GM10266 (cell line): ENCODE measurements at regions not wholly inside any gene's neighbourhood (a gene's known extent, or its start where the extent isn't known, plus 50 kb on each side); places are given as distances from the start of the nearest gene placed in this dataset.
"Not testable (repeated sequence)": the region's sequence is repeated elsewhere in the genome, so short reads cannot be mapped to it uniquely, and the experiment has no call there.

Source experiments
- DNase-seq: peaks from one replicate; pipeline ENCODE4 v3.0.0; 2012; ENCODE audit errors: extremely low spot score
- CTCF ChIP-seq: IDR thresholded peaks from 2 replicates; pipeline ENCODE4 v1.5.1; 2012; ENCODE audit warnings: mild to moderate bottlenecking, low read depth; ENCODE audit not compliant: control insufficient read depth, insufficient read depth; ENCODE audit errors: missing control alignments

- TF ChIP-seq CTCF, result no peak
- DNase-seq, result no peak
Observed at GRCh38 chrX:80572636-80573035, 152.4 kb downstream of the TENT5D start.

GRCh38 chrX:80573275-80573674 lies 153.0 kb downstream of the TENT5D start:
- DNase-seq, result no peak
- no peak for TF ChIP-seq CTCF

GRCh38 chrX:80574486-80575086 lies 154.3 kb downstream of the TENT5D start:
- not testable (repeated sequence) for DNase-seq

DNA sequence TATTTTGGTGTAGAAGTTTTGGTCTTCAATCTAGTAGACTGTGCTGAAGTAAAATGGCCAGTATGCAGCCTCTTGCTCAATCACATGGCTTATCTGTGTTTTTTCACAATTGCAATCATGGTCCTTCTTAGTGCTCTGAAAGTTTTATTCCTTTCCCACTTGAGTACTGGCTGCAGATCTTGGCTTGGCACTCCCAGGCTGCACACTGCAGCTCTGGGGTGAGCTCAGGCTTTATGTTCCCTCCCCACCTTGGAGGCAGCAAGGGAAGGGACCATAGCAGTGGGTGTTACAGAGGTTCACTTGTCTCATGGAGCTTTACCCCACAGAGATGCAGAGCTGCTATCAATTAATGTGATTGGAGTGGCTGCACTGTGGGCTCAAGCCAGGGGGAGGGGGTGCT lies 156.0 kb downstream of the TENT5D start:
- DNase-seq, result no peak
- TF ChIP-seq CTCF, result no peak

DNA sequence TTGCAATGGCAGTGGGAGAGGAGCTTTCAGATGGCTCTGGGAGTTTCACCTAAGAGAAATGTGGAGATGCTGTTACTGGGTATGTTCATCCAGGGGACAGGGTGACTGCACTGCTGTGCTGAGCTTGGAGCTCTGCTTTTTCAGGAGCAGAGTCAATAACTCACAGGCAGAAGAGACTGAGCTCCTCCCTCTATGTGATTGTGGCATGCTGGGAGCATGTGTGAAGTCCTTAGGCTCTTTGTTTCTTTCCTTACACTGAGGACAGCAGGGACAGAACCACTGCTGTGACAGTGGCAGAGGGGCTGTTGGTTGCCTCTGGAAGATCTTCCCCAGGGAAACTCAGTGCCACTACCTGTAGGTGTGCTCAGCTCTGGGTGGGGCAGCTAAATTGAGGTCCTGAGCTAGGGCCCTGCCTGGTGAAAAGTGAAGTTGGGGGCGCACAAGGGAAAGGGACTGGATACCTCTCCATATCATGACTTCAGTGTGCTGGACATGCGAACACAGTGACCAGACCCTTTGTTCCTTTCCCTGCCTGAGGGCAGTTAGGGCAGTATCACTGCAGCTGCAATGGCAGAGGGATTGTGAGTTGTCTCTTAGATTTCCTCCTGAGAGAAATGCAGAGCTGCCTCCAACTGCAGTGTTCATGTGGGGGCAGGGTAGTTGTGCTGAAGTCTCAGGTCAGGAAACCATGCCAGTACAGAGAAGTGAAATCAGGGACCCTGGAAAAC lies 156.7 kb downstream of the TENT5D start:
- DNase-seq, result no peak
- no peak for TF ChIP-seq CTCF

DNA sequence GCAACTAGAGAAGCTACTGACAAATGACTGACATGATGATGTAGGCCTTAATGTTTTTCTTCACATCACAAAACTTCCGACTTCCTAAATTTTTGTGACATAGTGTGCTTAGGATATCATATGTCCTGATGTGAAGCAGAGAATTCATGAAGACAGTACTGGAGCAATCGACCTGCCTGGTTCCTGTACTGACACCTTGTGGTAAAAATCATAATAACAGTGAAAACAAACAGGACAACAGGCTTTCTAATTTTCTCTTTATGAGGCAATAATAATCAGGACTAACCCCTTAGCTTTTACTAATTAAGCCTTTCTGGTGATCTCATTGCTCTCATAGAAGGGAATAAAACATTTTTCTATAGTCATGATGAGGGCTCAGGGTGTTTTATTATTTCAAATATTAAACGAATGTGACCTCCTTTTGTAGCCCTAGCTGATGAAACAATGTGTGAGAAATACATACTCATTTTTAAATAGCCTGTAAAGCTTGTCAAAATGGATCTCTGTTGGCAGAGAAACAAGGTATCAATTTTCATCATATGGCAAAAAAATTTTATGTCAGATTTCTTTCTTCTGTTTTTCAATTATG lies 158.4 kb downstream of the TENT5D start:
- peak; percentile 29 for DNase-seq

GRCh38 chrX:80590992-80591391 lies 170.7 kb downstream of the TENT5D start:
- not testable (repeated sequence) for DNase-seq

More for the DNA sequence above, 158.4 kb downstream of the TENT5D start:
- peak; percentile 36 for TF ChIP-seq CTCF

DNA sequence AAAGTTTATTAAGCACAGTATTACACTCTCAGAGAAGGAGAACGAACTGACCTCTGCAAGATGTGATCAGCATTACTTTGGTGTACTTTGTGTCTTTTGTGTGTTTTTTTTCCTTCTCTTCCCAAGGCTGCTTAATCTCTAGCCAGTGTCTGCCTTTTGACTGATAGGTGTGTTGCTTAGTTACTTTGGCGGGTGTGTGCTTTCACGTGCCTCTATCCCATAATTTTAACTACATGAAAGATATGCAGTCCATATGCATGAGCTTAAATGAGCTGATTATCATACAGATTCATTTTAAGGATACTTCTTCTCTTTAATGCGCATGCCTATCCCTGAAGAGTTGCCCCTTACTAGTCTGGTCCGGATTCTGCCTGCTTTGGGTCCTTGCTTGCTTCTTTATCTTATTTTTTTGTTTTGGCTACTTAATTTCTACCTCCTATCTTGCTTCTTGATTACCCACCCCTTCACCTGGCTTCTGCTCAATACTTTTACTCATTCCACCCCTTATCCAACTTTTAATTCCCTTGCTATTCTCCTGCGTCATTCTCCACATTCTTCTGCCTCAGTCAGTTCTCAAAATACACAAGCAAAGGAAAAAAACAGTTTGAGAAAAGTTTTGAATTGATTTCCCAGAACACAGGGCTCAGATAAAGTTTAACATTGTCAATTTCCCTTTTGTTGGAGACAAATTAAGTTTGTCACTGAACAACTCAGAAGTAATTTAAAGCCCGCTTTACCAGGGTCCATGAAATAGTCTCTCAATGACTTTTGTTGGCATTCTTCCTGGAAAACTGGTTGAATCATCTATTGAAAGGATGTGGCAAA lies 182.0 kb downstream of the TENT5D start:
- DNase-seq, result no peak

More for the DNA sequence above, 182.0 kb downstream of the TENT5D start:
- no peak for TF ChIP-seq CTCF
